ENCODE measurements at regions not wholly inside any gene's neighbourhood (a gene's known extent, or its start where the extent isn't known, plus 50 kb on each side); places are given as distances from the start of the nearest gene placed in this dataset.
"Not testable (repeated sequence)": the region's sequence is repeated elsewhere in the genome, so short reads cannot be mapped to it uniquely, and the experiment has no call there.

- no peak for TF ChIP-seq SPI1 (IDR thresholded peaks at IDR 0.05; ENCODE audit: low read depth, low read length)
- no peak for TF ChIP-seq POLR2A (IDR thresholded peaks at IDR 0.05; ENCODE audit: low read depth, low read length)
- no peak for TF ChIP-seq POU2F2 (IDR thresholded peaks at IDR 0.05; ENCODE audit: low read depth, low read length)
- no peak for TF ChIP-seq PAX5 (IDR thresholded peaks at IDR 0.05; ENCODE audit: insufficient read depth, low read length, severe bottlenecking)
- no peak for TF ChIP-seq POLR2AphosphoS5 (IDR thresholded peaks at IDR 0.05; ENCODE audit: low read depth, low read length)
- no peak for TF ChIP-seq TAF1 (IDR thresholded peaks at IDR 0.05; ENCODE audit: low read depth, low read length)
- DNase-seq (ENCODE audit: insufficient read length, low spot score) (no peak), FAIRE-seq (no peak)
Measured at GRCh38 chr6:152811785-152812184, 61.2 kb downstream of the VIP start.

GRCh38 chr6:152815230-152815872 lies 64.8 kb downstream of the VIP start:
- FAIRE-seq (no peak), DNase-seq (ENCODE audit: insufficient read length, low spot score) (no peak)
- TF ChIP-seq PAX5 (IDR thresholded peaks at IDR 0.05; ENCODE audit: insufficient read depth, low read length, severe bottlenecking), result no peak
- no peak for TF ChIP-seq POLR2AphosphoS5 (IDR thresholded peaks at IDR 0.05; ENCODE audit: low read depth, low read length)
- TF ChIP-seq TAF1 (IDR thresholded peaks at IDR 0.05; ENCODE audit: low read depth, low read length), result no peak
- TF ChIP-seq POLR2A (IDR thresholded peaks at IDR 0.05; ENCODE audit: low read depth, low read length), result no peak
- TF ChIP-seq SPI1 (IDR thresholded peaks at IDR 0.05; ENCODE audit: low read depth, low read length), result no peak
- no peak for TF ChIP-seq POU2F2 (IDR thresholded peaks at IDR 0.05; ENCODE audit: low read depth, low read length)

GRCh38 chr6:152816055-152816454 lies 65.5 kb downstream of the VIP start:
- no peak for FAIRE-seq
- DNase-seq (ENCODE audit: insufficient read length, low spot score), result no peak
- TF ChIP-seq PAX5 (IDR thresholded peaks at IDR 0.05; ENCODE audit: insufficient read depth, low read length, severe bottlenecking) (no peak), POLR2A (IDR thresholded peaks at IDR 0.05; ENCODE audit: low read depth, low read length) (no peak), POLR2AphosphoS5 (IDR thresholded peaks at IDR 0.05; ENCODE audit: low read depth, low read length) (no peak), TAF1 (IDR thresholded peaks at IDR 0.05; ENCODE audit: low read depth, low read length) (no peak), SPI1 (IDR thresholded peaks at IDR 0.05; ENCODE audit: low read depth, low read length) (no peak), POU2F2 (IDR thresholded peaks at IDR 0.05; ENCODE audit: low read depth, low read length) (no peak)

GRCh38 chr6:152821525-152821924 lies 70.9 kb downstream of the VIP start:
- no peak for FAIRE-seq
- TF ChIP-seq PAX5 (IDR thresholded peaks at IDR 0.05; ENCODE audit: insufficient read depth, low read length, severe bottlenecking) (no peak), POLR2A (IDR thresholded peaks at IDR 0.05; ENCODE audit: low read depth, low read length) (no peak), POU2F2 (IDR thresholded peaks at IDR 0.05; ENCODE audit: low read depth, low read length) (no peak), SPI1 (IDR thresholded peaks at IDR 0.05; ENCODE audit: low read depth, low read length) (no peak), POLR2AphosphoS5 (IDR thresholded peaks at IDR 0.05; ENCODE audit: low read depth, low read length) (no peak), TAF1 (IDR thresholded peaks at IDR 0.05; ENCODE audit: low read depth, low read length) (no peak)
- DNase-seq (ENCODE audit: insufficient read length, low spot score), result no peak

GRCh38 chr6:152824666-152825065 lies 74.1 kb downstream of the VIP start:
- no peak for TF ChIP-seq SPI1 (IDR thresholded peaks at IDR 0.05; ENCODE audit: low read depth, low read length)
- TF ChIP-seq TAF1 (IDR thresholded peaks at IDR 0.05; ENCODE audit: low read depth, low read length), result no peak
- no peak for TF ChIP-seq POU2F2 (IDR thresholded peaks at IDR 0.05; ENCODE audit: low read depth, low read length)
- no peak for TF ChIP-seq POLR2A (IDR thresholded peaks at IDR 0.05; ENCODE audit: low read depth, low read length)
- TF ChIP-seq POLR2AphosphoS5 (IDR thresholded peaks at IDR 0.05; ENCODE audit: low read depth, low read length), result no peak
- TF ChIP-seq PAX5 (IDR thresholded peaks at IDR 0.05; ENCODE audit: insufficient read depth, low read length, severe bottlenecking), result no peak
- DNase-seq (ENCODE audit: insufficient read length, low spot score) (no peak), FAIRE-seq (no peak)

- no peak for FAIRE-seq
Measured at GRCh38 chr6:152828431-152828830, 77.8 kb downstream of the VIP start.

GRCh38 chr6:152834366-152834765 lies 83.8 kb downstream of the VIP start:
- not testable (repeated sequence) for DNase-seq (ENCODE audit: insufficient read length, low spot score); FAIRE-seq

More at GRCh38 chr6:152828431-152828830, 77.8 kb downstream of the VIP start:
- DNase-seq (ENCODE audit: insufficient read length, low spot score), result no peak
- TF ChIP-seq TAF1 (IDR thresholded peaks at IDR 0.05; ENCODE audit: low read depth, low read length), result no peak
- TF ChIP-seq POU2F2 (IDR thresholded peaks at IDR 0.05; ENCODE audit: low read depth, low read length), result no peak
- TF ChIP-seq SPI1 (IDR thresholded peaks at IDR 0.05; ENCODE audit: low read depth, low read length), result no peak
- TF ChIP-seq POLR2AphosphoS5 (IDR thresholded peaks at IDR 0.05; ENCODE audit: low read depth, low read length), result no peak
- no peak for TF ChIP-seq POLR2A (IDR thresholded peaks at IDR 0.05; ENCODE audit: low read depth, low read length)
- no peak for TF ChIP-seq PAX5 (IDR thresholded peaks at IDR 0.05; ENCODE audit: insufficient read depth, low read length, severe bottlenecking)

GRCh38 chr6:152836523-152836922 lies 85.9 kb downstream of the VIP start:
- DNase-seq (ENCODE audit: insufficient read length, low spot score) (no peak), FAIRE-seq (no peak)
- no peak for TF ChIP-seq TAF1 (IDR thresholded peaks at IDR 0.05; ENCODE audit: low read depth, low read length)
- TF ChIP-seq POU2F2 (IDR thresholded peaks at IDR 0.05; ENCODE audit: low read depth, low read length), result no peak
- no peak for TF ChIP-seq POLR2A (IDR thresholded peaks at IDR 0.05; ENCODE audit: low read depth, low read length)
- no peak for TF ChIP-seq POLR2AphosphoS5 (IDR thresholded peaks at IDR 0.05; ENCODE audit: low read depth, low read length)
- no peak for TF ChIP-seq SPI1 (IDR thresholded peaks at IDR 0.05; ENCODE audit: low read depth, low read length)
- no peak for TF ChIP-seq PAX5 (IDR thresholded peaks at IDR 0.05; ENCODE audit: insufficient read depth, low read length, severe bottlenecking)

GRCh38 chr6:152845421-152845820 lies 94.8 kb downstream of the VIP start:
- DNase-seq (ENCODE audit: insufficient read length, low spot score), result no peak
- no peak for TF ChIP-seq TAF1 (IDR thresholded peaks at IDR 0.05; ENCODE audit: low read depth, low read length)
- TF ChIP-seq POLR2A (IDR thresholded peaks at IDR 0.05; ENCODE audit: low read depth, low read length), result no peak
- TF ChIP-seq SPI1 (IDR thresholded peaks at IDR 0.05; ENCODE audit: low read depth, low read length), result no peak
- no peak for TF ChIP-seq PAX5 (IDR thresholded peaks at IDR 0.05; ENCODE audit: insufficient read depth, low read length, severe bottlenecking)
- TF ChIP-seq POLR2AphosphoS5 (IDR thresholded peaks at IDR 0.05; ENCODE audit: low read depth, low read length), result no peak
- no peak for TF ChIP-seq POU2F2 (IDR thresholded peaks at IDR 0.05; ENCODE audit: low read depth, low read length)
- no peak for FAIRE-seq

- DNase-seq (ENCODE audit: insufficient read length, low spot score), result no peak
- no peak for FAIRE-seq
- TF ChIP-seq SPI1 (IDR thresholded peaks at IDR 0.05; ENCODE audit: low read depth, low read length) (no peak), POLR2A (IDR thresholded peaks at IDR 0.05; ENCODE audit: low read depth, low read length) (no peak)
Measured at GRCh38 chr6:152846825-152847224, 96.2 kb downstream of the VIP start.

Measured in GM12891 (cell line).